Bronchial epithelial cell (primary cell): ENCODE measurements at regions not wholly inside any gene's neighbourhood (a gene's known extent, or its start where the extent isn't known, plus 50 kb on each side); places are given as distances from the start of the nearest gene placed in this dataset.

ENCODE experiments used
- DNase-seq: peaks from one replicate; pipeline ENCODE4 v3.0.0-alpha.2; 2010; ENCODE audit warnings: low read depth
- FAIRE-seq: peaks from 2 replicates; lab custom pipeline; 2011; peaks lifted over from hg19 to GRCh38; lab: Jason Lieb, UNC
- H3K27me3 ChIP-seq: 2 replicates; pipeline ENCODE4 v1.5.1; 2011; ENCODE audit warnings: low read length; ENCODE audit not compliant: control insufficient read depth, insufficient read depth
- H3K36me3 ChIP-seq: 2 replicates; pipeline ENCODE4 v1.5.1; 2011; ENCODE audit warnings: low read length; ENCODE audit not compliant: control insufficient read depth, insufficient read depth
- H3K4me3 ChIP-seq: 2 replicates; pipeline ENCODE4 v1.5.1; 2011; ENCODE audit warnings: mild to moderate bottlenecking, low read depth, low read length, control low read depth
- CTCF ChIP-seq: IDR thresholded peaks from 2 replicates; pipeline ENCODE4 v1.5.1; 2011; ENCODE audit warnings: mild to moderate bottlenecking, moderate library complexity, low read length, control low read depth, inconsistent platforms; ENCODE audit not compliant: insufficient read depth, severe bottlenecking

- no peak for TF ChIP-seq CTCF
- DNase-seq = no peak
- FAIRE-seq = peak; percentile 62
These were observed 182.4 kb upstream of the ARSJ start for GRCh38 chr4:114161809-114162208.

GRCh38 chr4:114163051-114163450 lies 183.6 kb upstream of the ARSJ start:
- no peak for FAIRE-seq
- DNase-seq = peak; percentile 10
- TF ChIP-seq CTCF = no peak

More at GRCh38 chr4:114161809-114162208, 182.4 kb upstream of the ARSJ start:
- no peak overlapping the region for H3K4me3 ChIP-seq
- H3K27me3 ChIP-seq = no peaks in the 10 kb centered on the region
- H3K36me3 ChIP-seq = no peaks in the 10 kb centered on the region

GRCh38 chr4:114173968-114174367 lies 194.5 kb upstream of the ARSJ start:
- no peak for TF ChIP-seq CTCF
- FAIRE-seq (no peak), DNase-seq (no peak)
- Histone ChIP-seq H3K4me3 (no peak overlapping the region), H3K27me3 (no peaks in the 10 kb centered on the region), H3K36me3 (no peaks in the 10 kb centered on the region)

More at GRCh38 chr4:114163051-114163450, 183.6 kb upstream of the ARSJ start:
- Histone ChIP-seq H3K27me3 (no peaks in the 10 kb centered on the region), H3K36me3 (no peaks in the 10 kb centered on the region), H3K4me3 (no peak overlapping the region)

GRCh38 chr4:114177628-114178027 lies 198.2 kb upstream of the ARSJ start:
- no peak overlapping the region for H3K4me3 ChIP-seq
- H3K36me3 ChIP-seq = no peaks in the 10 kb centered on the region
- DNase-seq (no peak), FAIRE-seq (no peak)
- no peaks in the 10 kb centered on the region for H3K27me3 ChIP-seq
- TF ChIP-seq CTCF = no peak

GRCh38 chr4:114178392-114178791 lies 198.9 kb upstream of the ARSJ start:
- no peak for FAIRE-seq
- H3K4me3 ChIP-seq = no peak overlapping the region
- H3K27me3 ChIP-seq = no peaks in the 10 kb centered on the region
- TF ChIP-seq CTCF = no peak
- no peak for DNase-seq
- no peaks in the 10 kb centered on the region for H3K36me3 ChIP-seq

GRCh38 chr4:114180481-114180880 lies 201.0 kb upstream of the ARSJ start:
- DNase-seq = peak; percentile 62
- no peaks in the 10 kb centered on the region for H3K36me3 ChIP-seq
- no peaks in the 10 kb centered on the region for H3K27me3 ChIP-seq
- no peak for FAIRE-seq
- peak; percentile 66 for TF ChIP-seq CTCF
- no peak overlapping the region for H3K4me3 ChIP-seq
